Adrenal gland (tissue), 5 donors: ENCODE measurements at regions not wholly inside any gene's neighbourhood (a gene's known extent, or its start where the extent isn't known, plus 50 kb on each side); places are given as distances from the start of the nearest gene placed in this dataset.

Experiments used
- CTCF ChIP-seq, 6 experiments: fragments of 450-650 bp in 4 of 6; fragments of 200-600 bp in 2 of 6; sonication (generic) in 1 of 6; IDR thresholded peaks; 1 replicate in 5 of 6; 2 replicates in 1 of 6; pipeline versions ENCODE4 v1.5.1 to v1.8.0; 2016 to 2021; ENCODE audit warnings: antibody characterized with exemption in 6 of 6, mild to moderate bottlenecking in 2 of 6, moderate library complexity in 1 of 6
- POLR2A ChIP-seq, 2 donors: fragments of 450-650 bp; IDR thresholded peaks; one replicate each; pipeline ENCODE4 v1.6.1; 2017; ENCODE audit warnings: antibody characterized with exemption in 2 of 2, mild to moderate bottlenecking in 2 of 2, moderate library complexity in 1 of 2
- donor health status: DM: no; HTN: no; CAD: no.

DNA sequence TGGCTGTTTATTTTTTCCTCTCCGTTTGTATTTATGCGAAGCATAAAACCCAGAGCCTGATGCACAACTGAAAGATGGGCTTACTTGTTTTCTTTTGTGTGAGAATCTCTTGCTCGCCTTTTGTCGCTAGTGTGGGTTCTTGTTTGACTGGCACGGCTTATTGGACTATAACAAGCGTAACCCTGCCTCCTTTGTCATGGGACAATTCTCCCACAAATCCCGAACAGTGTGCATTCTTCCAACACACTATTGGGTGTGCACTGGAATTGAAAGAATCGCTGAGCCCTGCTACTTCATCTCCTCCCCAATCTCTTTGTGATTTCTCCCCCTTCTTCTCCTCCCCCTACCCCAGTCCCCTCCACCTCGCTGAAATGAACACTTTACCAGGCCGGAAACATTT lies 110.8 kb downstream of the ZIC5 start:
- TF ChIP-seq POLR2A (IDR thresholded peaks at IDR 0.05) (no peak), CTCF (IDR thresholded peaks at IDR 0.05) (no peak)
